Central memory CD8-positive, alpha-beta T cell (primary cell): ENCODE measurements at regions not wholly inside any gene's neighbourhood (a gene's known extent, or its start where the extent isn't known, plus 50 kb on each side); places are given as distances from the start of the nearest gene placed in this dataset.
"Not testable (repeated sequence)": the region's sequence is repeated elsewhere in the genome, so short reads cannot be mapped to it uniquely, and the experiment has no call there.

Experiments
- ATAC-seq: fragments of 150-1000 bp; cut with Tn5 transposase; replicated peaks from 2 replicates; pipeline ENCODE4 v1.10.0; 2022; ENCODE audit warnings: mild to moderate bottlenecking, moderate FRiP score, moderate number of reproducible peaks; ENCODE audit not compliant: poor library complexity, severe bottlenecking; ENCODE audit errors: extremely low read depth
- DNase-seq, 2 donors: peaks; one replicate each; pipeline ENCODE4 v3.0.0; 2021; ENCODE audit warnings: low spot score in 2 of 2
- H3K27ac Mint-ChIP-seq: one replicate; pipeline ENCODE4 v1.8.0; 2022; ENCODE audit warnings: low read depth, mild to moderate bottlenecking, moderate library complexity, mixed read lengths
- H3K27me3 Mint-ChIP-seq: one replicate; pipeline ENCODE4 v1.8.0; 2022; ENCODE audit warnings: mixed read lengths
- H3K36me3 Mint-ChIP-seq: one replicate; pipeline ENCODE4 v1.8.0; 2022; ENCODE audit warnings: mild to moderate bottlenecking, moderate library complexity, mixed read lengths; ENCODE audit not compliant: insufficient read depth
- H3K4me1 Mint-ChIP-seq: one replicate; pipeline ENCODE4 v1.8.0; 2022; ENCODE audit warnings: mixed read lengths
- H3K4me3 Mint-ChIP-seq: one replicate; pipeline ENCODE4 v1.8.0; 2022; ENCODE audit warnings: mild to moderate bottlenecking, moderate library complexity, mixed read lengths
- H3K9me3 Mint-ChIP-seq: one replicate; pipeline ENCODE4 v1.8.0; 2022; ENCODE audit warnings: mixed read lengths

GRCh38 chrX:39777623-39778025 is 320.1 kb downstream of the BCOR start:
- Mint-ChIP-seq H3K9me3 (no peaks in the 10 kb centered on the region), H3K4me1 (peaks cover 15% of the 10 kb centered on the region), H3K4me3 (no peak overlapping the region), H3K36me3 (peaks cover 2% of the 10 kb centered on the region), H3K27ac (no peak overlapping the region), H3K27me3 (no peaks in the 10 kb centered on the region)
- ATAC-seq = no peak
- DNase-seq = no peak

- no peak overlapping the region for H3K27ac Mint-ChIP-seq
- ATAC-seq = no peak
- DNase-seq = no peak
These were observed 317.6 kb downstream of the BCOR start for GRCh38 chrX:39779952-39780783.

GRCh38 chrX:39782276-39782675 is 315.5 kb downstream of the BCOR start:
- H3K4me1 Mint-ChIP-seq = no peaks in the 10 kb centered on the region
- H3K27ac Mint-ChIP-seq = no peak overlapping the region
- ATAC-seq (no peak), DNase-seq (no peak)
- no peaks in the 10 kb centered on the region for H3K27me3 Mint-ChIP-seq
- no peak overlapping the region for H3K4me3 Mint-ChIP-seq
- no peaks in the 10 kb centered on the region for H3K36me3 Mint-ChIP-seq
- H3K9me3 Mint-ChIP-seq = no peaks in the 10 kb centered on the region

More at GRCh38 chrX:39779952-39780783, 317.6 kb downstream of the BCOR start:
- Mint-ChIP-seq H3K4me3 (no peak overlapping the region), H3K9me3 (no peaks in the 10 kb centered on the region), H3K36me3 (no peaks in the 10 kb centered on the region), H3K4me1 (no peaks in the 10 kb centered on the region), H3K27me3 (no peaks in the 10 kb centered on the region)

GRCh38 chrX:39787999-39788398 is 309.8 kb downstream of the BCOR start:
- Mint-ChIP-seq H3K36me3 (no peaks in the 10 kb centered on the region), H3K27me3 (no peaks in the 10 kb centered on the region), H3K4me1 (no peaks in the 10 kb centered on the region), H3K9me3 (no peaks in the 10 kb centered on the region), H3K27ac (no peak overlapping the region), H3K4me3 (no peak overlapping the region)
- no peak for DNase-seq
- no peak for ATAC-seq

GRCh38 chrX:39788521-39788920 is 309.2 kb downstream of the BCOR start:
- Mint-ChIP-seq H3K27ac (no peak overlapping the region), H3K4me1 (no peaks in the 10 kb centered on the region), H3K27me3 (no peaks in the 10 kb centered on the region), H3K9me3 (no peaks in the 10 kb centered on the region), H3K4me3 (no peak overlapping the region), H3K36me3 (no peaks in the 10 kb centered on the region)
- DNase-seq (no peak), ATAC-seq (no peak)

GRCh38 chrX:39791691-39792090 is 306.1 kb downstream of the BCOR start:
- H3K9me3 Mint-ChIP-seq = no peaks in the 10 kb centered on the region
- no peak overlapping the region for H3K4me3 Mint-ChIP-seq
- ATAC-seq (no peak), DNase-seq (no peak)
- no peaks in the 10 kb centered on the region for H3K4me1 Mint-ChIP-seq
- H3K36me3 Mint-ChIP-seq = no peaks in the 10 kb centered on the region
- H3K27me3 Mint-ChIP-seq = no peaks in the 10 kb centered on the region
- H3K27ac Mint-ChIP-seq = no peak overlapping the region

- ATAC-seq (no peak), DNase-seq (no peak)
- no peaks in the 10 kb centered on the region for H3K36me3 Mint-ChIP-seq
- no peaks in the 10 kb centered on the region for H3K9me3 Mint-ChIP-seq
- no peaks in the 10 kb centered on the region for H3K4me1 Mint-ChIP-seq
- no peak overlapping the region for H3K4me3 Mint-ChIP-seq
- no peaks in the 10 kb centered on the region for H3K27me3 Mint-ChIP-seq
- H3K27ac Mint-ChIP-seq = no peak overlapping the region
These were observed 302.2 kb downstream of the BCOR start for GRCh38 chrX:39795605-39796004.

GRCh38 chrX:39796856-39797255 is 300.9 kb downstream of the BCOR start:
- H3K4me3 Mint-ChIP-seq = no peak overlapping the region
- no peaks in the 10 kb centered on the region for H3K36me3 Mint-ChIP-seq
- DNase-seq (no peak), ATAC-seq (no peak)
- H3K27me3 Mint-ChIP-seq = no peaks in the 10 kb centered on the region
- no peaks in the 10 kb centered on the region for H3K4me1 Mint-ChIP-seq
- H3K27ac Mint-ChIP-seq = no peak overlapping the region
- H3K9me3 Mint-ChIP-seq = no peaks in the 10 kb centered on the region

- not testable (repeated sequence) for H3K4me1 Mint-ChIP-seq, H3K27me3 Mint-ChIP-seq, H3K27ac Mint-ChIP-seq, H3K9me3 Mint-ChIP-seq, H3K36me3 Mint-ChIP-seq, DNase-seq, ATAC-seq, H3K4me3 Mint-ChIP-seq
These were observed 299.3 kb downstream of the BCOR start for GRCh38 chrX:39798488-39798887.

GRCh38 chrX:39802354-39802753 is 295.4 kb downstream of the BCOR start:
- ATAC-seq (no peak), DNase-seq (no peak)
- H3K9me3 Mint-ChIP-seq = no peaks in the 10 kb centered on the region
- no peaks in the 10 kb centered on the region for H3K27me3 Mint-ChIP-seq
- H3K36me3 Mint-ChIP-seq = no peaks in the 10 kb centered on the region
- H3K4me3 Mint-ChIP-seq = no peak overlapping the region
- no peak overlapping the region for H3K27ac Mint-ChIP-seq
- H3K4me1 Mint-ChIP-seq = no peaks in the 10 kb centered on the region

GRCh38 chrX:39802908-39803307 is 294.9 kb downstream of the BCOR start:
- H3K4me1 Mint-ChIP-seq = no peaks in the 10 kb centered on the region
- no peak overlapping the region for H3K4me3 Mint-ChIP-seq
- ATAC-seq = no peak
- no peak overlapping the region for H3K27ac Mint-ChIP-seq
- DNase-seq = no peak
- H3K36me3 Mint-ChIP-seq = no peaks in the 10 kb centered on the region
- no peaks in the 10 kb centered on the region for H3K27me3 Mint-ChIP-seq
- H3K9me3 Mint-ChIP-seq = no peaks in the 10 kb centered on the region

- ATAC-seq = no peak
- H3K27ac Mint-ChIP-seq = no peak overlapping the region
These were observed 292.7 kb downstream of the BCOR start for GRCh38 chrX:39805022-39805421.

GRCh38 chrX:39805825-39806224 is 291.9 kb downstream of the BCOR start:
- Mint-ChIP-seq H3K4me3 (no peak overlapping the region), H3K27ac (no peak overlapping the region), H3K27me3 (no peaks in the 10 kb centered on the region), H3K9me3 (no peaks in the 10 kb centered on the region), H3K4me1 (no peaks in the 10 kb centered on the region), H3K36me3 (no peaks in the 10 kb centered on the region)
- no peak for ATAC-seq
- DNase-seq = no peak

More at GRCh38 chrX:39805022-39805421, 292.7 kb downstream of the BCOR start:
- Mint-ChIP-seq H3K4me3 (no peak overlapping the region), H3K36me3 (no peaks in the 10 kb centered on the region), H3K4me1 (no peaks in the 10 kb centered on the region), H3K9me3 (no peaks in the 10 kb centered on the region), H3K27me3 (no peaks in the 10 kb centered on the region)
- no peak for DNase-seq
